ENCODE measurements at regions not wholly inside any gene's neighbourhood (a gene's known extent, or its start where the extent isn't known, plus 50 kb on each side); places are given as distances from the start of the nearest gene placed in this dataset.

- WGBS (ENCODE audit: low lambda C conversion rate, missing lambda C conversion rate): 74% methylated on average over 2 of the region's 2 CpGs
- no peaks in the 10 kb centered on the region for H3K79me2 ChIP-seq
- H3K4me1 ChIP-seq (ENCODE audit: insufficient read depth): no peaks in the 10 kb centered on the region
Observed at GRCh38 chr7:26598867-26599266, 265.5 kb downstream of the SKAP2 start.

GRCh38 chr7:26599982-26600381 lies 264.4 kb downstream of the SKAP2 start:
- no peak overlapping the region for H3K4me2 ChIP-seq

More at GRCh38 chr7:26598867-26599266, 265.5 kb downstream of the SKAP2 start:
- H3K4me2 ChIP-seq: no peak overlapping the region
- no peak overlapping the region for H3K4me3 ChIP-seq
- H3K36me3 ChIP-seq (replicated peaks; ENCODE audit: insufficient read depth, low read depth): no peaks in the 10 kb centered on the region
- peaks cover 19% of the 10 kb centered on the region for H3K27me3 ChIP-seq
- TF ChIP-seq CTCF (IDR thresholded peaks at IDR 0.05; ENCODE audit: poor library complexity) (no peak), EZH2 (IDR thresholded peaks at IDR 0.05; ENCODE audit: borderline replicate concordance) (no peak), EZH2phosphoT487 (IDR thresholded peaks at IDR 0.05; ENCODE audit: low read depth, severe bottlenecking, unreplicated experiment) (no peak)
- no peaks in the 10 kb centered on the region for H3K9me2 ChIP-seq (replicated peaks; ENCODE audit: insufficient read depth)
- H2AFZ ChIP-seq: no peak overlapping the region
- H4K20me1 ChIP-seq (ENCODE audit: insufficient read depth, poor library complexity, severe bottlenecking): no peaks in the 10 kb centered on the region
- no peak for DNase-seq (ENCODE audit: low spot score)
- H3K9me3 ChIP-seq (ENCODE audit: low read depth): peaks cover 2% of the 10 kb centered on the region
- no peak overlapping the region for H3K27ac ChIP-seq

GRCh38 chr7:26600411-26600810 lies 264.0 kb downstream of the SKAP2 start:
- Histone ChIP-seq H3K36me3 (replicated peaks; ENCODE audit: insufficient read depth, low read depth) (no peaks in the 10 kb centered on the region), H3K4me2 (no peak overlapping the region), H3K4me1 (ENCODE audit: insufficient read depth) (no peaks in the 10 kb centered on the region), H3K27me3 (peaks cover 10% of the 10 kb centered on the region), H3K9me3 (ENCODE audit: low read depth) (peaks cover 2% of the 10 kb centered on the region), H2AFZ (no peak overlapping the region), H3K9me2 (replicated peaks; ENCODE audit: insufficient read depth) (no peaks in the 10 kb centered on the region), H3K79me2 (no peaks in the 10 kb centered on the region), H4K20me1 (ENCODE audit: insufficient read depth, poor library complexity, severe bottlenecking) (no peaks in the 10 kb centered on the region), H3K4me3 (no peak overlapping the region), H3K27ac (no peak overlapping the region)
- 88% methylated on average over 3 of the region's 3 CpGs for WGBS (ENCODE audit: low lambda C conversion rate, missing lambda C conversion rate)
- no peak for DNase-seq (ENCODE audit: low spot score)
- TF ChIP-seq EZH2phosphoT487 (IDR thresholded peaks at IDR 0.05; ENCODE audit: low read depth, severe bottlenecking, unreplicated experiment): no peak
- TF ChIP-seq EZH2 (IDR thresholded peaks at IDR 0.05; ENCODE audit: borderline replicate concordance): no peak
- no peak for TF ChIP-seq CTCF (IDR thresholded peaks at IDR 0.05; ENCODE audit: poor library complexity)

More at GRCh38 chr7:26599982-26600381, 264.4 kb downstream of the SKAP2 start:
- H3K79me2 ChIP-seq: no peaks in the 10 kb centered on the region
- peaks cover 11% of the 10 kb centered on the region for H3K27me3 ChIP-seq
- no peak overlapping the region for H3K4me3 ChIP-seq
- WGBS (ENCODE audit: low lambda C conversion rate, missing lambda C conversion rate): 89% methylated on average over 7 of the region's 7 CpGs
- H3K9me2 ChIP-seq (replicated peaks; ENCODE audit: insufficient read depth): no peaks in the 10 kb centered on the region
- H4K20me1 ChIP-seq (ENCODE audit: insufficient read depth, poor library complexity, severe bottlenecking): no peaks in the 10 kb centered on the region
- H2AFZ ChIP-seq: no peak overlapping the region
- DNase-seq (ENCODE audit: low spot score): no peak
- H3K27ac ChIP-seq: no peak overlapping the region
- H3K4me1 ChIP-seq (ENCODE audit: insufficient read depth): no peaks in the 10 kb centered on the region
- H3K9me3 ChIP-seq (ENCODE audit: low read depth): peaks cover 2% of the 10 kb centered on the region
- H3K36me3 ChIP-seq (replicated peaks; ENCODE audit: insufficient read depth, low read depth): no peaks in the 10 kb centered on the region
- TF ChIP-seq EZH2 (IDR thresholded peaks at IDR 0.05; ENCODE audit: borderline replicate concordance): no peak
- no peak for TF ChIP-seq CTCF (IDR thresholded peaks at IDR 0.05; ENCODE audit: poor library complexity)
- no peak for TF ChIP-seq EZH2phosphoT487 (IDR thresholded peaks at IDR 0.05; ENCODE audit: low read depth, severe bottlenecking, unreplicated experiment)

GRCh38 chr7:26603631-26604030 lies 260.8 kb downstream of the SKAP2 start:
- H3K9me3 ChIP-seq (ENCODE audit: low read depth): no peaks in the 10 kb centered on the region
- H3K4me2 ChIP-seq: no peak overlapping the region
- no peaks in the 10 kb centered on the region for H3K9me2 ChIP-seq (replicated peaks; ENCODE audit: insufficient read depth)
- no peak for TF ChIP-seq CTCF (IDR thresholded peaks at IDR 0.05; ENCODE audit: poor library complexity)
- no peak for TF ChIP-seq EZH2 (IDR thresholded peaks at IDR 0.05; ENCODE audit: borderline replicate concordance)
- TF ChIP-seq EZH2phosphoT487 (IDR thresholded peaks at IDR 0.05; ENCODE audit: low read depth, severe bottlenecking, unreplicated experiment): no peak
- DNase-seq (ENCODE audit: low spot score): peak; percentile 31
- H2AFZ ChIP-seq: no peak overlapping the region
- H3K79me2 ChIP-seq: no peaks in the 10 kb centered on the region
- H3K27me3 ChIP-seq: peaks cover 10% of the 10 kb centered on the region
- H4K20me1 ChIP-seq (ENCODE audit: insufficient read depth, poor library complexity, severe bottlenecking): no peaks in the 10 kb centered on the region
- H3K27ac ChIP-seq: no peak overlapping the region
- no peaks in the 10 kb centered on the region for H3K4me1 ChIP-seq (ENCODE audit: insufficient read depth)
- no peak overlapping the region for H3K4me3 ChIP-seq
- no peaks in the 10 kb centered on the region for H3K36me3 ChIP-seq (replicated peaks; ENCODE audit: insufficient read depth, low read depth)

Measured in hepatocyte (in vitro differentiated cells).